Tibial nerve (tissue), 4 donors: ENCODE measurements at regions not wholly inside any gene's neighbourhood (a gene's known extent, or its start where the extent isn't known, plus 50 kb on each side); places are given as distances from the start of the nearest gene placed in this dataset.
A peak's percentile ranks its signal among the peaks of the same experiment; 100 is the strongest.

Experiments
- DNase-seq, 2 donors: peaks; one replicate each; pipeline ENCODE4 v3.0.0-alpha.2; 2019; ENCODE audit warnings: low spot score in 2 of 2
- H3K27ac ChIP-seq, 4 donors: fragments of 200-600 bp; sonication (generic) in 3 of 4; one replicate each; pipeline ENCODE4 v1.5.1; 2017 to 2019; ENCODE audit warnings: mild to moderate bottlenecking in 1 of 4
- H3K27me3 ChIP-seq, 2 donors: fragments of 200-600 bp; sonication (generic) in 1 of 2; one replicate each; pipeline versions ENCODE4 v1.5.1 to v1.6.0; 2017 to 2019
- H3K36me3 ChIP-seq, 3 donors: fragments of 200-600 bp; sonication (generic); one replicate each; pipeline ENCODE4 v1.5.1; 2018 to 2019
- H3K4me1 ChIP-seq, 4 donors: fragments of 200-600 bp; sonication (generic) in 3 of 4; one replicate each; pipeline ENCODE4 v1.5.1; 2017 to 2019
- H3K4me3 ChIP-seq, 4 donors: fragments of 200-600 bp; sonication (generic) in 3 of 4; one replicate each; pipeline ENCODE4 v1.5.1; 2017 to 2019; ENCODE audit warnings: mild to moderate bottlenecking in 1 of 4, moderate library complexity in 1 of 4
- H3K9me3 ChIP-seq, 4 donors: fragments of 200-600 bp; sonication (generic) in 3 of 4; one replicate each; pipeline ENCODE4 v1.5.1; 2017 to 2019
- CTCF ChIP-seq, 5 experiments: fragments of 200-600 bp in 3 of 5; fragments of 450-650 bp in 2 of 5; sonication (generic) in 3 of 5; IDR thresholded peaks; one replicate each; pipeline ENCODE4 v1.5.1; 2016 to 2019; ENCODE audit warnings: antibody characterized with exemption in 5 of 5, mild to moderate bottlenecking in 3 of 5, moderate library complexity in 2 of 5
- EP300 ChIP-seq, 2 donors: sonication (generic); formaldehyde crosslinking; IDR thresholded peaks; one replicate each; pipeline ENCODE4 v1.6.1; 2017; ENCODE audit warnings: antibody characterized with exemption in 2 of 2, mild to moderate bottlenecking in 1 of 2
- POLR2A ChIP-seq, 2 donors: fragments of 450-650 bp; IDR thresholded peaks; one replicate each; pipeline ENCODE4 v1.6.1; 2017; ENCODE audit warnings: antibody characterized with exemption in 2 of 2, mild to moderate bottlenecking in 2 of 2, moderate library complexity in 2 of 2
- WGBS, 2 donors: methylation state at CpG; one replicate each; pipeline ENCODE4 v1.1.5; 2018; 5-methylcytosine and 5-hydroxymethylcytosine counted together

- Histone ChIP-seq H3K4me1 (peaks cover 0 to 19% (median 4%) of the 10 kb centered on the region in 4 donors), H3K4me3 (no peak overlapping the region), H3K27me3 (no peaks in the 10 kb centered on the region), H3K27ac (no peak overlapping the region), H3K9me3 (no peaks in the 10 kb centered on the region), H3K36me3 (no peaks in the 10 kb centered on the region)
- TF ChIP-seq POLR2A (IDR thresholded peaks at IDR 0.05) = no peak
- no peak for TF ChIP-seq CTCF (IDR thresholded peaks at IDR 0.05)
- no peak for TF ChIP-seq EP300 (IDR thresholded peaks at IDR 0.05)
- WGBS, 2 donors = 65 to 72% methylated on average over 4 of the region's 4 CpGs
- no peak for DNase-seq
Observed at GRCh38 chr9:12930906-12931305, 156.1 kb downstream of the LURAP1L start.

GRCh38 chr9:12933957-12934356 lies 159.1 kb downstream of the LURAP1L start:
- 52 to 76% methylated on average over 2 of the region's 2 CpGs for WGBS, 2 donors

GRCh38 chr9:12934545-12935272 lies 159.9 kb downstream of the LURAP1L start:
- TF ChIP-seq CTCF (IDR thresholded peaks at IDR 0.05) (no peak), POLR2A (IDR thresholded peaks at IDR 0.05) (no peak), EP300 (IDR thresholded peaks at IDR 0.05) (no peak)
- H3K36me3 ChIP-seq = no peaks in the 10 kb centered on the region

More at GRCh38 chr9:12933957-12934356, 159.1 kb downstream of the LURAP1L start:
- Histone ChIP-seq H3K36me3 (no peaks in the 10 kb centered on the region), H3K27ac (peak overlapping the region in 2 of 4 donors; percentile 40 to 50), H3K4me1 (peaks cover 0 to 19% (median 4%) of the 10 kb centered on the region in 4 donors), H3K27me3 (no peaks in the 10 kb centered on the region), H3K4me3 (no peak overlapping the region), H3K9me3 (no peaks in the 10 kb centered on the region)
- TF ChIP-seq CTCF (IDR thresholded peaks at IDR 0.05) = no peak
- no peak for TF ChIP-seq POLR2A (IDR thresholded peaks at IDR 0.05)
- TF ChIP-seq EP300 (IDR thresholded peaks at IDR 0.05) = no peak
- DNase-seq = no peak

GRCh38 chr9:12935714-12936113 lies 160.9 kb downstream of the LURAP1L start:
- WGBS, 2 donors = 63 to 73% methylated on average over 2 of the region's 2 CpGs
- TF ChIP-seq CTCF (IDR thresholded peaks at IDR 0.05) = no peak
- TF ChIP-seq EP300 (IDR thresholded peaks at IDR 0.05) = peak in 1 of 2 donors; percentile 62
- TF ChIP-seq POLR2A (IDR thresholded peaks at IDR 0.05) = no peak
- peaks cover 0 to 19% (median 4%) of the 10 kb centered on the region in 4 donors for H3K4me1 ChIP-seq
- no peaks in the 10 kb centered on the region for H3K9me3 ChIP-seq
- H3K4me3 ChIP-seq = no peak overlapping the region
- no peaks in the 10 kb centered on the region for H3K36me3 ChIP-seq
- peak overlapping the region in 2 of 4 donors; percentile 55 to 57 for H3K27ac ChIP-seq
- no peak for DNase-seq
- no peaks in the 10 kb centered on the region for H3K27me3 ChIP-seq

More at GRCh38 chr9:12934545-12935272, 159.9 kb downstream of the LURAP1L start:
- H3K27ac ChIP-seq = peak overlapping the region in 2 of 4 donors; percentile 50 to 57
- WGBS, 2 donors = 41 to 42% methylated on average over 6 of the region's 6 CpGs
- peaks cover 0 to 19% (median 4%) of the 10 kb centered on the region in 4 donors for H3K4me1 ChIP-seq
- no peaks in the 10 kb centered on the region for H3K27me3 ChIP-seq
- H3K4me3 ChIP-seq = no peak overlapping the region
- H3K9me3 ChIP-seq = no peaks in the 10 kb centered on the region
- no peak for DNase-seq

- no peaks in the 10 kb centered on the region for H3K27me3 ChIP-seq
- no peak for DNase-seq
- 93 to 98% methylated on average over 4 of the region's 4 CpGs for WGBS, 2 donors
- H3K4me3 ChIP-seq = no peak overlapping the region
- no peak for TF ChIP-seq EP300 (IDR thresholded peaks at IDR 0.05)
- TF ChIP-seq CTCF (IDR thresholded peaks at IDR 0.05) = no peak
- no peaks in the 10 kb centered on the region for H3K4me1 ChIP-seq
- H3K9me3 ChIP-seq = peaks cover 0 to 4% (median 0%) of the 10 kb centered on the region in 4 donors
- no peaks in the 10 kb centered on the region for H3K36me3 ChIP-seq
- no peak overlapping the region for H3K27ac ChIP-seq
Observed at GRCh38 chr9:12954441-12954840, 179.6 kb downstream of the LURAP1L start.
